ENCODE measurements at regions not wholly inside any gene's neighbourhood (a gene's known extent, or its start where the extent isn't known, plus 50 kb on each side); places are given as distances from the start of the nearest gene placed in this dataset.

- no peaks in the 10 kb centered on the region for H3K27me3 ChIP-seq (ENCODE audit: control insufficient read depth in 2 of 2, insufficient read depth in 2 of 2, low read length in 2 of 2)
- TF ChIP-seq CTCF (IDR thresholded peaks at IDR 0.05), result no peak
- H3K9ac ChIP-seq (ENCODE audit: insufficient read depth, low read length, poor library complexity, severe bottlenecking), result no peak overlapping the region
- no peaks in the 10 kb centered on the region for H3K36me3 ChIP-seq (replicated peaks in 1 of 2; ENCODE audit: control insufficient read depth in 1 of 2, insufficient read depth in 2 of 2, low read length in 2 of 2)
- DNase-seq, result no peak
- intact Hi-C loops (cut with micrococcal nuclease), result no loop called here
- H3K79me2 ChIP-seq (ENCODE audit: insufficient read depth, low read length), result no peaks in the 10 kb centered on the region
- Mint-ChIP-seq H3K4me3 (no peak overlapping the region), H3K9me3 (peaks cover 0 to 2% (median 0%) of the 10 kb centered on the region in 7 donors), H3K27me3 (ENCODE audit: low read depth in 3 of 3) (peaks cover 2 to 3% (median 3%) of the 10 kb centered on the region in 3 donors), H3K27ac (no peak overlapping the region), H3K4me1 (peaks cover 2% of the 10 kb centered on the region), H3K36me3 (no peaks in the 10 kb centered on the region)
- H3K4me3 ChIP-seq (replicated peaks in 1 of 3; ENCODE audit: low read depth in 2 of 3, low read length in 3 of 3), result no peak overlapping the region
- no peak overlapping the region for H2AFZ ChIP-seq (ENCODE audit: insufficient read depth, low read depth, low read length, poor library complexity, severe bottlenecking)
- no peaks in the 10 kb centered on the region for H3K9me3 ChIP-seq (replicated peaks in 1 of 2; ENCODE audit: control insufficient read depth in 1 of 2, insufficient read depth in 1 of 2, low read length in 2 of 2)
- 80% methylated on average over 13 of the region's 16 CpGs for WGBS (ENCODE audit: insufficient coverage)
- H4K20me1 ChIP-seq (ENCODE audit: insufficient read depth, low read length), result no peaks in the 10 kb centered on the region
- no peak overlapping the region for H3K4me2 ChIP-seq (replicated peaks; ENCODE audit: extremely low read depth, low read length, poor library complexity, severe bottlenecking)
- H3K27ac ChIP-seq (ENCODE audit: low read depth in 1 of 2, low read length in 2 of 2), result no peak overlapping the region
- H3K4me1 ChIP-seq (ENCODE audit: control insufficient read depth in 1 of 2, insufficient read depth in 2 of 2, low read length in 2 of 2), result no peaks in the 10 kb centered on the region
Observed at GRCh38 chr17:13113821-13114525, 96.1 kb upstream of the ELAC2 start.

GRCh38 chr17:13107676-13108235 lies 89.9 kb upstream of the ELAC2 start:
- Histone ChIP-seq H3K4me2 (replicated peaks; ENCODE audit: extremely low read depth, low read length, poor library complexity, severe bottlenecking) (no peak overlapping the region), H3K4me1 (ENCODE audit: control insufficient read depth in 1 of 2, insufficient read depth in 2 of 2, low read length in 2 of 2) (no peaks in the 10 kb centered on the region), H3K9ac (ENCODE audit: insufficient read depth, low read length, poor library complexity, severe bottlenecking) (no peak overlapping the region), H4K20me1 (ENCODE audit: insufficient read depth, low read length) (no peaks in the 10 kb centered on the region), H3K9me3 (replicated peaks in 1 of 2; ENCODE audit: control insufficient read depth in 1 of 2, insufficient read depth in 1 of 2, low read length in 2 of 2) (peaks cover 0 to 20% of the 10 kb centered on the region in 2 donors), H3K27ac (ENCODE audit: low read depth in 1 of 2, low read length in 2 of 2) (no peak overlapping the region), H2AFZ (ENCODE audit: insufficient read depth, low read depth, low read length, poor library complexity, severe bottlenecking) (no peak overlapping the region), H3K27me3 (ENCODE audit: control insufficient read depth in 2 of 2, insufficient read depth in 2 of 2, low read length in 2 of 2) (no peaks in the 10 kb centered on the region), H3K79me2 (ENCODE audit: insufficient read depth, low read length) (no peaks in the 10 kb centered on the region), H3K36me3 (replicated peaks in 1 of 2; ENCODE audit: control insufficient read depth in 1 of 2, insufficient read depth in 2 of 2, low read length in 2 of 2) (no peaks in the 10 kb centered on the region), H3K4me3 (replicated peaks in 1 of 3; ENCODE audit: low read depth in 2 of 3, low read length in 3 of 3) (no peak overlapping the region)
- H3K4me1 Mint-ChIP-seq, result no peaks in the 10 kb centered on the region
- H3K27ac Mint-ChIP-seq, result no peak overlapping the region
- intact Hi-C loops (cut with micrococcal nuclease), result no loop called here
- TF ChIP-seq CTCF (IDR thresholded peaks at IDR 0.05), result no peak
- 100% methylated on average over 2 of the region's 12 CpGs for WGBS (ENCODE audit: insufficient coverage)
- no peaks in the 10 kb centered on the region for H3K36me3 Mint-ChIP-seq
- H3K4me3 Mint-ChIP-seq, result no peak overlapping the region
- peaks cover 0 to 17% (median 7%) of the 10 kb centered on the region in 7 donors for H3K9me3 Mint-ChIP-seq
- H3K27me3 Mint-ChIP-seq (ENCODE audit: low read depth in 3 of 3), result peaks cover 0 to 2% (median 0%) of the 10 kb centered on the region in 3 donors
- no peak for DNase-seq

All from CD14-positive monocyte (primary cell).